T-helper 17 cell (primary cell): ENCODE measurements at regions not wholly inside any gene's neighbourhood (a gene's known extent, or its start where the extent isn't known, plus 50 kb on each side); places are given as distances from the start of the nearest gene placed in this dataset.

Experiments
- ATAC-seq: fragments of 150-1000 bp; cut with Tn5 transposase; 2 replicates; pipeline ENCODE4 v1.10.0; 2021; ENCODE audit warnings: mild to moderate bottlenecking, moderate library complexity
- DNase-seq, 3 donors: peaks; one replicate each; pipeline versions ENCODE4 v3.0.0 to v3.0.0-alpha.2; 2020 to 2021
- H3K9me3 ChIP-seq: one replicate; pipeline ENCODE4 v1.7.0; 2013; ENCODE audit warnings: low read length, mild to moderate bottlenecking; ENCODE audit not compliant: control insufficient read depth, poor library complexity, severe bottlenecking
- H3K27ac Mint-ChIP-seq: one replicate; pipeline ENCODE4 v1.8.0; 2022; ENCODE audit warnings: mild to moderate bottlenecking, moderate library complexity, mixed read lengths
- H3K27me3 Mint-ChIP-seq: one replicate; pipeline ENCODE4 v1.8.0; 2022; ENCODE audit warnings: mixed read lengths
- H3K36me3 Mint-ChIP-seq: one replicate; pipeline ENCODE4 v1.8.0; 2022; ENCODE audit warnings: low read depth, mixed read lengths
- H3K4me1 Mint-ChIP-seq: one replicate; pipeline ENCODE4 v1.8.0; 2022; ENCODE audit warnings: mild to moderate bottlenecking, mixed read lengths
- H3K4me3 Mint-ChIP-seq: one replicate; pipeline ENCODE4 v1.8.0; 2022; ENCODE audit warnings: mild to moderate bottlenecking, moderate library complexity, mixed read lengths

DNA sequence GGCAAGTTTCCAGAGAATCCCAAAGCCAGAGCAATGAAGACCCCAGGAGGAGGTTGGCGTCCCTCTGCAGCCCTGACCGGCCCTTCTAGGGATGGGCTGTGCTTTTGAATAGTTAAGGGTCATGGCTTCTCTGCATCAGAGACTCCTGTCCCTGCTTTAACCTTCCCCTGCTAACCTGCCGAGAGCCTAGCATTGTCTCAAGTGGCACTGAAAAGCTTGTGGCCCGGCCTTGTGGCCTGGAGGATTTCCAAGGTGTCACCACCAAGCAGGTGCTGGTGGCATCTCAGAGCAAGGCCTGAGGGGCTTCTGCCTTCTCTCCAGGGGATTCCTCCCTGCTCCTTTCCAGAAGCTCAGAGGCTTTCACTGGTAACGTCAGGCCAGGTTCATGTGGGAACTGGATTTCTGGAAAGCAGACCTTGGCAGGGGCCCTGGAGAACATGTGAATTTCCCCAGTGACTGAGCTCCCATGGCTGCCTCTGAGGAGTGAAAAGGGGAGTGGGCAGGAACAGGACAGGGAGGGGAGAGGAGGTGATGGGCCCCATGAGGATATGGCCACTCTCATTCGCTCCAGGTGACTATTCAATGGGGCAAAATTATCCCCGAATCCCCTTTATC is 409.9 kb downstream of the PTPRU start:
- no peak overlapping the region for H3K27ac Mint-ChIP-seq
- no peak for DNase-seq
- no peak for ATAC-seq

DNA sequence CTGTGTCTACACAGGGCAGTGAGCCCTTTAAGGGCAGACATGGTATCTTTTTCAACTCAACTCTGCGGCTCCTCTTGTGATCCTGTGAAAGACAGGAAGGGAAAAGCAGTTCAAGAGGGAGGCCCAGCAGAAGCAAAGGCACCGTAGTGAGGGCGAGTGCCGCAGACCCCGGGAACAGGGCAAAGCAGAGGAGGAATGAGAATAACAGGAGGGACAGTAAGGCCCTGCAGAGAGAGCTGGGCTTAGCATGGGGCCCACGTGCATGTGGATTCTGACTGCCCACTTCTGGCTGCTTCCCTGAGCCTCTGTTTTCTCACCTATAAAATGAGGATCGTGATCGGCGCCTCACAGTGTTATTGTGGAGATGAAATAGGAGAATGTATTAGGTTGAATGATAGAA is 409.3 kb downstream of the PTPRU start:
- DNase-seq, result no peak
- peaks cover 2% of the 10 kb centered on the region for H3K4me1 Mint-ChIP-seq
- no peak overlapping the region for H3K4me3 Mint-ChIP-seq

More for the DNA sequence above, 409.9 kb downstream of the PTPRU start:
- H3K4me3 Mint-ChIP-seq, result no peak overlapping the region
- H3K27me3 Mint-ChIP-seq, result peaks cover 59% of the 10 kb centered on the region
- H3K9me3 ChIP-seq, result no peaks in the 10 kb centered on the region
- no peaks in the 10 kb centered on the region for H3K36me3 Mint-ChIP-seq
- peaks cover 2% of the 10 kb centered on the region for H3K4me1 Mint-ChIP-seq

DNA sequence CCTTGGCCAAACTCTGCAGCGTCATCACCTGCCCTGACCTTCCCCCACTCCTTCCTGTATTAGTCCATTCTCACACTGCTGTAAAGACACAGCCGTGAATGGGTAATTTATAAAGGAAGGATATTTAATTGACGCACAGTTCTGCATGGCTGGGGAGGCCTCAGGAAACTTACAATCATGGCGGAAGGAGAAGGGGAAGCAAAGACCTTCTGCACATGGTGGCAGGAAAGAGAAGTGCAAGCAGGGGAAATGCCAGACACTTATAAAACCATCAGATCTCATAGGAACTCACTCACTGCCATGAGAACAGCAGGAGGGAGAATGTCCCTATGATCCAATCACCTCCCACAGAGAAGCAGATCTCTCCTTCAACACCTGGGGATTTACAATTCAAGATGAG is 408.5 kb downstream of the PTPRU start:
- no peak overlapping the region for H3K4me3 Mint-ChIP-seq
- H3K4me1 Mint-ChIP-seq, result peaks cover 2% of the 10 kb centered on the region
- H3K9me3 ChIP-seq, result no peaks in the 10 kb centered on the region
- ATAC-seq (no peak), DNase-seq (no peak)
- no peaks in the 10 kb centered on the region for H3K36me3 Mint-ChIP-seq
- no peak overlapping the region for H3K27ac Mint-ChIP-seq
- H3K27me3 Mint-ChIP-seq, result peaks cover 55% of the 10 kb centered on the region

More for the DNA sequence above, 409.3 kb downstream of the PTPRU start:
- H3K27me3 Mint-ChIP-seq, result peaks cover 55% of the 10 kb centered on the region
- no peaks in the 10 kb centered on the region for H3K36me3 Mint-ChIP-seq
- ATAC-seq, result no peak
- no peaks in the 10 kb centered on the region for H3K9me3 ChIP-seq
- no peak overlapping the region for H3K27ac Mint-ChIP-seq

DNA sequence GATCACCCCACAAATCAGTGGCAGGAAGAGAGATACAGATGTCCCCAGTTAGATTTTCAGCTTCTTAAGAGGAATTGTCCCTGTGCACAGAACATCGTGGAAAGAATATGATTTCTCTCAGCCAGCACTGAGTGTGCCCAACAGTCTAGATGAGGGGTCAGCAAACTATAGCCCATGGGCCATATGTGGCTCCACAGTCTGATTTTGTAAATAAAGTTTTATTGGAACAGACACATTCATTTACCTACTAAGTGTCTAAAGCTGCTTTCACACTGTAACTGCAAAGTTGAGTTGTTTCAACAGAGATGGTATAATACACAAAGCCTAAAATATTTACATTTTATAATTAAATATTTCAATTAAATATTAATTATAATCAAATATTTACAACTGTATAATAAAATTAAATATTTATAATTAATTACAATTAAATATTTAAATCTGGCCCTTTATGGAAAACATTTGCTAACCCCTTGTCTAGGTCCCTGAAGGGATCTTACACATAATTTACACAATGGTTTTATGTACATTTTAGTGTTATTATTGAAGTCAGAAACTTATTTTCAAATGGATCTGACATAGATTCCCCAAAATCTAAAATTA is 407.6 kb downstream of the PTPRU start:
- H3K4me1 Mint-ChIP-seq, result no peaks in the 10 kb centered on the region
- peaks cover 49% of the 10 kb centered on the region for H3K27me3 Mint-ChIP-seq
- no peak overlapping the region for H3K27ac Mint-ChIP-seq
- DNase-seq (no peak), ATAC-seq (no peak)
- H3K4me3 Mint-ChIP-seq, result no peak overlapping the region
- no peaks in the 10 kb centered on the region for H3K9me3 ChIP-seq
- no peaks in the 10 kb centered on the region for H3K36me3 Mint-ChIP-seq

DNA sequence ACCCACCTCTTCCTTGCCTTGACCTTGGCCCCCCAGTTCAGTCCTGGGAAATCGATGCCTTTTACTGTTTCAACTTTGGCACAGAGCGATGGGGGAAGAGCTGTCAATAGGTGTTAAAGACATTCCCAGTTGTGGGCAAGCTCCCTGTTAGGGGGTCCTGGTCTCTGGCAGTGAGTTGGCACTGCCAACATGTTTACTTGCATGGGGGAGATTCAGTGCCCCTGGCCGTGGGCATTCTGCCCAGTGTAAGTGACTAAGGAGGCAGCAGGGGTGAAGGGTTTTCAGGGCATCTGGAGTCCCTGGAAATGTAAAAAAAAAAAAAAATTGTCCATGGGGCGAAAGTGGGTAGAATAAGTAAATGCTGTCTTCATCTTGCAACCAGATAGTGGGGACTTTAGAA is 407.0 kb downstream of the PTPRU start:
- DNase-seq (no peak), ATAC-seq (no peak)
- Mint-ChIP-seq H3K4me1 (no peaks in the 10 kb centered on the region), H3K36me3 (no peaks in the 10 kb centered on the region), H3K27me3 (peaks cover 45% of the 10 kb centered on the region), H3K27ac (no peak overlapping the region), H3K4me3 (no peak overlapping the region)
- no peaks in the 10 kb centered on the region for H3K9me3 ChIP-seq

DNA sequence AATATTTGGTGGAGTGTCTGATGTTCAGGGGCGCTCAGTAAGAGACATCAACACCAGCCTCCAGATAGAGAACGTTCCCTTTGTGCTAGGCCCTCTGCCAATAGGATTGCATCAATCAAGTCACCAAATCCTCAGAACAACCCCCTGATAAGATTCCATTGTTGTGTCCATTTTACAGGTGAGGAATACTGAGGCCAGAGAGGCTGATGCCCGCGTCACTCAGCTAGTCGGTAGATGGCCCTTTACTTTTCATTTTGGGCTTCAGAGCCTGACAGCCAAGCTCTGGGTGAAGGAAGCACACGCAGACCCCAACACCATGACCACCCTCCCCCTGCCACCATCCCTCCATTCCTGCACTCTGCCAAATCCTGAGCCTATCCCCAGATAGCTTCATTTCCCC is 406.2 kb downstream of the PTPRU start:
- Mint-ChIP-seq H3K27me3 (peaks cover 37% of the 10 kb centered on the region), H3K4me1 (no peaks in the 10 kb centered on the region), H3K4me3 (no peak overlapping the region), H3K27ac (no peak overlapping the region), H3K36me3 (no peaks in the 10 kb centered on the region)
- DNase-seq, result no peak
- ATAC-seq, result no peak
- no peaks in the 10 kb centered on the region for H3K9me3 ChIP-seq

DNA sequence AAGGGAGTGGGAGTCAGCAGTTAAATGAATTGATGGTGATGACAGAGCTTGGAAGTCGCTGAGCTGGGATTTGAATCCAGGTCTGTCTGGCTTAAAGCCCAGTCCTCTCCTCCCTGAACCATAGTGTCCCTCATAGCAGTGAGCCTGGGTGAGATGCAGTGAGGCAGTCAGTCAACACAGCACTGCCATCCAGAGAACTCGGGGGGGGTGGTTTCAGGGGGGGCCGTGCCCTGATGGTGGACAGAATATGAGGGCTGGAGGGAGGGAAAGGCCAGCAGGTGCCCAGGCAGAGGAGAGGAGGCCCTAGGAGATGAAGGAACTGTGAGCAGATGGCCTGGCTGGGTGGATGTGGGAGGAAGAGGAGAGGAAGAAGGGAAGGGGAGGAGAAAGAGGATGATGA is 405.6 kb downstream of the PTPRU start:
- Mint-ChIP-seq H3K4me3 (no peak overlapping the region), H3K4me1 (no peaks in the 10 kb centered on the region), H3K27ac (no peak overlapping the region), H3K27me3 (peaks cover 35% of the 10 kb centered on the region), H3K36me3 (no peaks in the 10 kb centered on the region)
- no peak for DNase-seq
- H3K9me3 ChIP-seq, result no peaks in the 10 kb centered on the region
- no peak for ATAC-seq

DNA sequence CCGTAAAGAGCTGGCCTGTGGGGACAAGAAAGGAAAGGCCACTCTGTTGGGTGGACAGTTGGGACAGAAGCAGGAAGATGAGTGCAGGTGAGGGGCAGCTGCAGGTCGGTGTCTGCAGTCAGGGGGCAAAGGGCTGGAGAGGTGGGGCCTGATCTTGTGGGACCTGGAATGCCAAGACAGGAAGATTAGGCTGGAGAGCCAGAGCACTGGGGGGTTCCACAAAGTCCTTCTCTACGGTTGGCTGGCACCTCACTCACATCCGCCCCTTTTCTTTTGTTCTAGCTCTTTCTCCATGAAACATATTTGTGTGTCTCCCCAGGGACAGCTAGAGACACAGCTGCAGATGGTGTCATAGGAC is 404.1 kb downstream of the PTPRU start:
- no peak overlapping the region for H3K4me3 Mint-ChIP-seq
- no peaks in the 10 kb centered on the region for H3K4me1 Mint-ChIP-seq
- no peak overlapping the region for H3K27ac Mint-ChIP-seq
- peaks cover 43% of the 10 kb centered on the region for H3K27me3 Mint-ChIP-seq
- H3K36me3 Mint-ChIP-seq, result no peaks in the 10 kb centered on the region
- no peak for ATAC-seq
- H3K9me3 ChIP-seq, result no peaks in the 10 kb centered on the region
- no peak for DNase-seq

DNA sequence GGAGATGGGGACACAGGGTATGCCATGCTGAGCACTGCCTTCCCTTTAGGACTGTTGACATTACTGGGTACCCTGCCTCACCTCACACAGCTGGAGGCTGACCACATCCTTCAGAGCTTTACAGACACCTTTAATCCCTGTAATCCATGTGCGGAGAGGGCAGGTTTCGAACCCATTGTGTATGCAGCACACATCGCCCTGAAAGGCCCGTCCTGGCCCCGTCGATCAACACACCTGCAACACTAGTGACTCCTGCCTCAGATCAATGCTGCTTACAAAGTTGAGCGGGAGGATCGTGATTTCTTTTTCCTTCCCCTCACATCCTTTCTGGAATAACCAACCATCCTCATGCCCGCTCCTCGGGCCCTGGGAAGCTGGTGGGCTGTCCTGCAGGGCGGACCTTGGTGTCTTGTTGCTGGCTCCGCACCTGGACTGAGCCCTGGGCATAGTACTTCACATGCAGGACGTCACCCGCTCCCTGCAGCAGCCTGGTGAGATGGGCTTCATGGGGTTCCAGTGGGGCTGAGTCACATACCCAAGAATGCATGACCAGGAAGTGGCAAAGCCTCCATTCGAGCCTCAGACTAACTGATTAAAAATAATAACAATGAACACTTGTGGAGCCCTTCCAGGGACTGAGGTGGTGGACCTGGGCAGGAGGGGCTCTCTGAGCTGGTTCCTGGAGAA is 403.6 kb downstream of the PTPRU start:
- no peaks in the 10 kb centered on the region for H3K9me3 ChIP-seq
- DNase-seq (no peak), ATAC-seq (no peak)
- Mint-ChIP-seq H3K4me1 (no peaks in the 10 kb centered on the region), H3K36me3 (no peaks in the 10 kb centered on the region), H3K27me3 (peaks cover 46% of the 10 kb centered on the region), H3K4me3 (no peak overlapping the region), H3K27ac (no peak overlapping the region)

DNA sequence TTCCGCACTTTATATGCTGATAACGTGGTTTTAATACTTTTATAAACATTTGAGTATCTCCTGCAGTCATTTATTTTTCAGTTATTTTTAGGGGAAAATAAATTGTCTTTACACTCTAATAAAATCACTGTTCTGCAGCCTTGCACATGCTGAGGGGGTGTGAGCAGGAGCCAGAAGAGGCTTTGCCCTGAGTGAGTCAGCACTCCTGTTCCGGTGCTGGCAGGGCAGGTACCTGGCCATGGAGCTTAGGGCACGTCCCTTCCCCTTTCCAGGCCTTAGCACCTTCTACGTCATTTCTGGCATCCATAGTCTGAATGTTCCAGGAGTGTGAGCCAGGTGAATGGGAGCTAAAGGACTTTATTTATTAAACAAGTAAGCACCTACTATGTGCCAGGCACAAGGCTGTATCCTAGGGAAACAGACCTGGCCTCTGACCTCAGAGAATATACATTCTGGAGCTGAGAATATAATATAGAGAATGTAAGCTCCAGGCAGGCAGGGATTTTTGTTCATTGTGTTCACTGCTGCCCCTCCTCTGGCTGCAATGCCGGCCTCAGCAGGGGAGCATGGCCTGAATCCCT is 402.9 kb downstream of the PTPRU start:
- Mint-ChIP-seq H3K27me3 (peaks cover 52% of the 10 kb centered on the region), H3K4me3 (no peak overlapping the region), H3K4me1 (no peaks in the 10 kb centered on the region), H3K36me3 (no peaks in the 10 kb centered on the region), H3K27ac (no peak overlapping the region)
- no peak for ATAC-seq
- DNase-seq, result no peak
- no peaks in the 10 kb centered on the region for H3K9me3 ChIP-seq

DNA sequence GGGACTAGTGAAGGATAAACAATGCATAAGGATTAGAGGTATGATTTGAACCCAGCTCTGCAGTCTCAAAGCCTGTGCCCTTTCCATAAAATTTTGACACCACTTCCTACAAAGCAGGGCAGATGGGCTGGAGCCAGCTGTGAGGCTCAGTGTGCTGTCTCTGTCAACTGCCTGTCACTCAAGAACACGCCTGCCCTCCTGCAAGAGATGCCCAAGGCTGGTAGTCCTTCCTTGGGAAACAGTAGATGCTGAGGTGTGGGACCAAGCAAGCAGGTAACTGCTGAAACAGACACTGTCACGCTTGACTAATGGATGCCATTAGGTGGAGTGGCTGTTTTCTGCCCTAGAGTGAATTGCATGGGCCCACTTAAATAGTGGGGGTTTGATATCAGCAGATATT is 402.0 kb downstream of the PTPRU start:
- H3K4me3 Mint-ChIP-seq, result no peak overlapping the region
- H3K27me3 Mint-ChIP-seq, result peaks cover 57% of the 10 kb centered on the region
- no peaks in the 10 kb centered on the region for H3K4me1 Mint-ChIP-seq
- H3K36me3 Mint-ChIP-seq, result no peaks in the 10 kb centered on the region
- no peaks in the 10 kb centered on the region for H3K9me3 ChIP-seq
- no peak for DNase-seq
- no peak overlapping the region for H3K27ac Mint-ChIP-seq
- no peak for ATAC-seq

DNA sequence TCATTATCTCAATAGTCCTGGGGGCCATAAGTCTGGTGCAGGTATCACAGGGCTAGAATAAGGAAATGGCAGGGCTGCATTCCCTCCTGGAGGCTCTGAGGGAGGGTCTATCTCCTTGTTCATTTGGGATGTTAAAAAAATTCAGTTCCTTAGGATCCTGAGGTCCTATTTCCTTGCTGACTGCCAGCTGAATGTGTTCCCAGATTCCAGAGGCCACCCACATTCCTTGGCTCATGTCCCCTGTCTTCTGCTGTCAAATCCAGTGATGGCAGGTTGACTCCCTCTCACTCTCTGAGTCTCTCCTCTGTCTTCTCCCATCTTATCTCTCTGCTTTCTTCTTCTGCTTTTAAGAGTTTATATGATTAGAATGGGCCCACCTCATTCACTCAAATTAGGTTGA is 400.6 kb downstream of the PTPRU start:
- no peaks in the 10 kb centered on the region for H3K9me3 ChIP-seq
- Mint-ChIP-seq H3K27ac (no peak overlapping the region), H3K36me3 (no peaks in the 10 kb centered on the region), H3K4me3 (no peak overlapping the region), H3K4me1 (no peaks in the 10 kb centered on the region), H3K27me3 (peaks cover 55% of the 10 kb centered on the region)
- DNase-seq, result no peak
- ATAC-seq, result no peak

DNA sequence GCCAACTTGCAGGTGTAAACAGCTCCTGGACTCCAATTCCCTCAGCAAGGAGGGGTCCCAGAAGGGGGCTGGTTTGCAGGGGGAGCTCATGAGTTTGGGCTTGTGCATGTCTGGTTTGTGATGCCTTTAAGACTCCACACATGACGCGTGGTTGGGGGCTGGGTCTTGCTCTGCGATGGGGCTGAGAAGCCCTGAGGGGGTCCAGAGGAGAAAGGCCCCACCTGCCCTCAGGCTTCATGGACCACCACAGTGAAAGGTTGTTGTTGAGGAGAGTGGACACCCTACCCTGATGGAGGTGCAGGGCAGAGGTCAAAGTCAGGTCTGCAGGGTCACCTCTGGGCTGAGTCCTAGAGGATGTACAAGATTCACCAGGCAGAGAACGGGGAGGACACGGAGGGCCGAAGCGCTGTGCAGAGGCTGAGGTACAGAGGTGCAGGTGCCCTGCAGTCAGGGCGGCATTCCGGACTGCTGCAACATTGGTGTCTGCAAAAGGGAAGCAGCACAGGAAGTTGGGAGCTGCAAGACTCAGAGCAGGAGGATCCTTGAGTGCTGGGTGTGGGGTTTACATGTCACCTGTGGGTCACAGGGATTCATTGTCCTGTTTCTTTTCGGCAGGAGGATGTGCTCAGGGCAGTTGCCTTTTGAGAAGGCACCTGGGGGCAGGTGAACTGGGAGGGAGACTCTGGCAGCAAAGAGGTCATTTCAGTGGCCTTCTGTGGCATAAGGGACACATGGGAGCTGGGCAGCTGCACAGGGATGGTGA is 399.4 kb downstream of the PTPRU start:
- H3K4me3 Mint-ChIP-seq, result no peak overlapping the region
- no peaks in the 10 kb centered on the region for H3K36me3 Mint-ChIP-seq
- H3K27me3 Mint-ChIP-seq, result peaks cover 51% of the 10 kb centered on the region
- ATAC-seq, result no peak
- no peaks in the 10 kb centered on the region for H3K9me3 ChIP-seq
- H3K4me1 Mint-ChIP-seq, result peaks cover 3% of the 10 kb centered on the region
- H3K27ac Mint-ChIP-seq, result no peak overlapping the region
- DNase-seq, result no peak
